Calu3 (cell line): ENCODE measurements at regions not wholly inside any gene's neighbourhood (a gene's known extent, or its start where the extent isn't known, plus 50 kb on each side); places are given as distances from the start of the nearest gene placed in this dataset.

ENCODE experiments used
- BruUV-seq: library from RNA; stranded (reverse); fragments of 400-500 nt; replicated peaks from 2 replicates; lab custom pipeline; 2021; lab: Mats Ljungman, UMichigan
- CTCF ChIA-PET: fragments of 300-600 bp; sonication (Branson Sonifier 250); formaldehyde crosslinking; loops from one replicate; lab custom pipeline; 2022; ENCODE audit warnings: antibody characterized with exemption; lab: Charles Lee
- DNase-seq: peaks from one replicate; pipeline ENCODE4 v3.0.0; 2022
- H3K27ac Mint-ChIP-seq: one replicate; pipeline ENCODE4 v1.8.0; 2022; ENCODE audit warnings: mixed read lengths; ENCODE audit not compliant: unreplicated experiment
- H3K27me3 Mint-ChIP-seq: one replicate; pipeline ENCODE4 v1.8.0; 2022; ENCODE audit warnings: mixed read lengths; ENCODE audit not compliant: unreplicated experiment
- H3K36me3 Mint-ChIP-seq: one replicate; pipeline ENCODE4 v1.8.0; 2022; ENCODE audit warnings: mild to moderate bottlenecking, moderate library complexity, mixed read lengths; ENCODE audit not compliant: insufficient read depth, unreplicated experiment
- H3K4me1 Mint-ChIP-seq: one replicate; pipeline ENCODE4 v1.8.0; 2022; ENCODE audit warnings: mild to moderate bottlenecking, low read depth, mixed read lengths; ENCODE audit not compliant: unreplicated experiment
- H3K4me3 Mint-ChIP-seq: one replicate; pipeline ENCODE4 v1.8.0; 2022; ENCODE audit warnings: mild to moderate bottlenecking, low read depth, moderate library complexity, mixed read lengths; ENCODE audit not compliant: unreplicated experiment
- H3K9me3 Mint-ChIP-seq: one replicate; pipeline ENCODE4 v1.8.0; 2022; ENCODE audit warnings: low read depth, mixed read lengths; ENCODE audit not compliant: unreplicated experiment
- CTCF ChIP-seq: fragments of 200-600 bp; IDR thresholded peaks from one replicate; pipeline ENCODE4 v1.8.0; 2022; ENCODE audit warnings: antibody characterized with exemption; ENCODE audit not compliant: unreplicated experiment
- intact Hi-C: fragments of 100-400 bp; cut with micrococcal nuclease; formaldehyde crosslinking; loops from one replicate; pipeline ENCODE4 v1.10.0; 2022; ENCODE audit not compliant: unreplicated experiment

DNA sequence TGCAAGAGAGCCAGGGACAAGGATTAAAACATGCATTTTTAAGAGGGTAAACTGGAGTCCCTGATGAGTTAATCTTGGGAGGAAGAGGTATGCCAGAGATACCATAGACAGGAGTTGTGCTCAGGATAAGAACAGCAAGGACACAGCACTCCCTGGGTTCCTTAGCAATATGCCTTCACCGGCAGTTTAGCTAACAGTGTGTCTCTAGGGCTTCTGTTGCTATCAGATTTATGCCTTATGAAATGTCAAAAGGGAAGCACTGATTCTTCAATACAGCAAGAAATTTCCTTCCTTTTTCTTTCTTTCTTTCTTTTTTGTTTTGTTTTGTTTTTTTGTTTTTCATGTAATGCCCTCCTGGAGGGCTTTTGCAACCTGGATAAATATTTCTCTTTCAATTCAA lies 71.3 kb upstream of the LARGE1 start:
- CTCF ChIA-PET, result no interaction called here
- H3K4me1 Mint-ChIP-seq, result no peaks in the 10 kb centered on the region
- peaks cover 4% of the 10 kb centered on the region for H3K9me3 Mint-ChIP-seq
- no peaks in the 10 kb centered on the region for H3K27me3 Mint-ChIP-seq
- no peaks in the 10 kb centered on the region for H3K36me3 Mint-ChIP-seq
- TF ChIP-seq CTCF, result no peak
- H3K27ac Mint-ChIP-seq, result no peak overlapping the region
- no peak for DNase-seq
- intact Hi-C loops, result no loop called here
- no TSS peak for BruUV-seq
- H3K4me3 Mint-ChIP-seq, result no peak overlapping the region

GRCh38 chr22:33996824-33997223 lies 76.5 kb upstream of the LARGE1 start:
- CTCF ChIA-PET, result no interaction called here
- no peak overlapping the region for H3K27ac Mint-ChIP-seq
- no peak overlapping the region for H3K4me3 Mint-ChIP-seq
- H3K36me3 Mint-ChIP-seq, result no peaks in the 10 kb centered on the region
- peaks cover 17% of the 10 kb centered on the region for H3K9me3 Mint-ChIP-seq
- intact Hi-C loops, result no loop called here
- no peaks in the 10 kb centered on the region for H3K4me1 Mint-ChIP-seq
- BruUV-seq, result no TSS peak
- H3K27me3 Mint-ChIP-seq, result no peaks in the 10 kb centered on the region
- TF ChIP-seq CTCF, result no peak
- DNase-seq, result no peak

- Mint-ChIP-seq H3K27ac (no peak overlapping the region), H3K4me1 (no peaks in the 10 kb centered on the region), H3K27me3 (no peaks in the 10 kb centered on the region), H3K36me3 (no peaks in the 10 kb centered on the region), H3K4me3 (no peak overlapping the region), H3K9me3 (peaks cover 22% of the 10 kb centered on the region)
- TF ChIP-seq CTCF, result no peak
- intact Hi-C loops, result no loop called here
- CTCF ChIA-PET, result interaction anchor here (0.5 kb wide), 1 partner anchor 1044 kb away, joined by 8 read pairs; no protein-coding TSS in a partner anchor
- no peak for DNase-seq
- no TSS peak for BruUV-seq
These were observed 80.7 kb upstream of the LARGE1 start for GRCh38 chr22:34000879-34001526.

GRCh38 chr22:34001701-34002466 lies 81.6 kb upstream of the LARGE1 start:
- CTCF ChIA-PET, result interaction anchor here (0.7 kb wide), 1 partner anchor 551 kb away, joined by 7 read pairs; no protein-coding TSS in a partner anchor

More at GRCh38 chr22:34001701-34002466, 81.6 kb upstream of the LARGE1 start:
- H3K27me3 Mint-ChIP-seq, result no peaks in the 10 kb centered on the region
- H3K4me3 Mint-ChIP-seq, result no peak overlapping the region
- H3K27ac Mint-ChIP-seq, result no peak overlapping the region
- TF ChIP-seq CTCF, result no peak
- intact Hi-C loops, result no loop called here
- no peaks in the 10 kb centered on the region for H3K36me3 Mint-ChIP-seq
- DNase-seq, result no peak
- peaks cover 22% of the 10 kb centered on the region for H3K9me3 Mint-ChIP-seq
- no TSS peak for BruUV-seq
- H3K4me1 Mint-ChIP-seq, result no peaks in the 10 kb centered on the region
